GM23338 (cell line): ENCODE measurements at regions not wholly inside any gene's neighbourhood (a gene's known extent, or its start where the extent isn't known, plus 50 kb on each side); places are given as distances from the start of the nearest gene placed in this dataset.

Experiments used
- CREB1 ChIP-seq: fragments of 250-450 bp; sonication (Bioruptor Pico); IDR thresholded peaks from 2 replicates; pipeline ENCODE4 v1.5.0; 2020; ENCODE audit warnings: low read depth, mild to moderate bottlenecking, moderate library complexity
- CTCF ChIP-seq, 2 experiments: fragments of 200-600 bp in 1 of 2; sonication (generic) in 1 of 2; conservative IDR thresholded peaks; 2 replicates each; pipeline versions ENCODE4 v1.5.1 to v1.6.1; 2016 to 2017; ENCODE audit warnings: antibody characterized with exemption in 2 of 2, low read depth in 2 of 2, mild to moderate bottlenecking in 2 of 2, moderate library complexity in 1 of 2
- ETS1 ChIP-seq: IDR thresholded peaks from 2 replicates; pipeline ENCODE4 v1.6.1; 2016; ENCODE audit warnings: antibody characterized with exemption
- EZH2 ChIP-seq: fragments of 200-600 bp; sonication (generic); IDR thresholded peaks from one replicate; pipeline ENCODE4 v1.8.0; 2017; ENCODE audit warnings: antibody characterized with exemption, mild to moderate bottlenecking, low read depth; ENCODE audit not compliant: unreplicated experiment
- EZH2phosphoT487 ChIP-seq: fragments of 200-600 bp; sonication (generic); IDR thresholded peaks from one replicate; pipeline ENCODE4 v1.8.1; 2018; ENCODE audit warnings: antibody characterized with exemption; ENCODE audit not compliant: unreplicated experiment
- JUNB ChIP-seq: IDR thresholded peaks from one replicate; pipeline ENCODE4 v1.6.1; 2016; ENCODE audit warnings: antibody characterized with exemption; ENCODE audit not compliant: unreplicated experiment
- POLR2AphosphoS5 ChIP-seq: IDR thresholded peaks from 2 replicates; pipeline ENCODE4 v1.6.1; 2016; ENCODE audit warnings: antibody characterized with exemption, low read depth
- REST ChIP-seq: IDR thresholded peaks from one replicate; pipeline ENCODE4 v1.6.1; 2018; ENCODE audit warnings: antibody characterized with exemption; ENCODE audit not compliant: unreplicated experiment
- ZNF331 ChIP-seq: fragments of 250-450 bp; sonication (Bioruptor Pico); IDR thresholded peaks from 2 replicates; pipeline ENCODE4 v1.5.0; 2020; ENCODE audit warnings: low read depth, mild to moderate bottlenecking, moderate library complexity
- ZNF462 ChIP-seq: fragments of 250-450 bp; sonication (Bioruptor Pico); IDR thresholded peaks from 2 replicates; pipeline ENCODE4 v1.5.0; 2020; ENCODE audit warnings: mild to moderate bottlenecking, moderate library complexity

GRCh38 chr4:111210595-111210994 lies 587.7 kb upstream of the PITX2 start:
- TF ChIP-seq CTCF (conservative IDR thresholded peaks at IDR 0.05; ENCODE audit: low read depth in 2 of 2) (no peak), EZH2 (no peak), REST (no peak), POLR2AphosphoS5 (no peak), EZH2phosphoT487 (no peak), ZNF331 (CRISPR knock-in tag) (no peak), ETS1 (no peak), CREB1 (CRISPR knock-in tag) (no peak), JUNB (no peak), ZNF462 (CRISPR knock-in tag) (no peak)
